ENCODE measurements at regions not wholly inside any gene's neighbourhood (a gene's known extent, or its start where the extent isn't known, plus 50 kb on each side); places are given as distances from the start of the nearest gene placed in this dataset.

- TF ChIP-seq, protein P1, sequence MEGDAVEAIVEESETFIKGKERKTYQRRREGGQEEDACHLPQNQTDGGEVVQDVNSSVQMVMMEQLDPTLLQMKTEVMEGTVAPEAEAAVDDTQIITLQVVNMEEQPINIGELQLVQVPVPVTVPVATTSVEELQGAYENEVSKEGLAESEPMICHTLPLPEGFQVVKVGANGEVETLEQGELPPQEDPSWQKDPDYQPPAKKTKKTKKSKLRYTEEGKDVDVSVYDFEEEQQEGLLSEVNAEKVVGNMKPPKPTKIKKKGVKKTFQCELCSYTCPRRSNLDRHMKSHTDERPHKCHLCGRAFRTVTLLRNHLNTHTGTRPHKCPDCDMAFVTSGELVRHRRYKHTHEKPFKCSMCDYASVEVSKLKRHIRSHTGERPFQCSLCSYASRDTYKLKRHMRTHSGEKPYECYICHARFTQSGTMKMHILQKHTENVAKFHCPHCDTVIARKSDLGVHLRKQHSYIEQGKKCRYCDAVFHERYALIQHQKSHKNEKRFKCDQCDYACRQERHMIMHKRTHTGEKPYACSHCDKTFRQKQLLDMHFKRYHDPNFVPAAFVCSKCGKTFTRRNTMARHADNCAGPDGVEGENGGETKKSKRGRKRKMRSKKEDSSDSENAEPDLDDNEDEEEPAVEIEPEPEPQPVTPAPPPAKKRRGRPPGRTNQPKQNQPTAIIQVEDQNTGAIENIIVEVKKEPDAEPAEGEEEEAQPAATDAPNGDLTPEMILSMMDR (conservative IDR thresholded peaks at IDR 0.05; ENCODE audit: low read depth, low read length) = no peak
Measured at GRCh38 chr2:59779571-59779970, 773.9 kb downstream of the BCL11A start.

GRCh38 chr2:59777120-59777519, 776.3 kb downstream of the BCL11A start:
- TF ChIP-seq, protein P1 (conservative IDR thresholded peaks at IDR 0.05; ENCODE audit: low read depth, low read length) = no peak
- no peak for DNase-seq (ENCODE audit: low read depth)
- H3K4me3 ChIP-seq (ENCODE audit: low read length) = no peak overlapping the region

More at GRCh38 chr2:59779571-59779970, 773.9 kb downstream of the BCL11A start:
- no peak overlapping the region for H3K4me3 ChIP-seq (ENCODE audit: low read length)
- DNase-seq (ENCODE audit: low read depth) = no peak

DNA sequence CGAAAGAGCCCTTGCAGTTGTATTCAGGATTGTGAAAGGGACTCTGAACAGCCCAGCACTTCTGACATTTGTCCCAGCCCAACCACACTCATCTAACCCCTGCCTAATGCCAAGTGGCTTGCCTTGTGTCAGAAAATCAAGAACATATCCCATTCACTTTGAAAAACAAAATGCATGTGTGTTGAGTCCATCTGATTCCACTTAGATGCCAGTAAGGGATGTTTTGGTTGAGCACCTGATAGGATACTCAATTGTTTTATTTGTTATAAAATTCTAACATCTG, 776.8 kb downstream of the BCL11A start:
- TF ChIP-seq, protein P1 (conservative IDR thresholded peaks at IDR 0.05; ENCODE audit: low read depth, low read length) = no peak
- no peak for DNase-seq (ENCODE audit: low read depth)

DNA sequence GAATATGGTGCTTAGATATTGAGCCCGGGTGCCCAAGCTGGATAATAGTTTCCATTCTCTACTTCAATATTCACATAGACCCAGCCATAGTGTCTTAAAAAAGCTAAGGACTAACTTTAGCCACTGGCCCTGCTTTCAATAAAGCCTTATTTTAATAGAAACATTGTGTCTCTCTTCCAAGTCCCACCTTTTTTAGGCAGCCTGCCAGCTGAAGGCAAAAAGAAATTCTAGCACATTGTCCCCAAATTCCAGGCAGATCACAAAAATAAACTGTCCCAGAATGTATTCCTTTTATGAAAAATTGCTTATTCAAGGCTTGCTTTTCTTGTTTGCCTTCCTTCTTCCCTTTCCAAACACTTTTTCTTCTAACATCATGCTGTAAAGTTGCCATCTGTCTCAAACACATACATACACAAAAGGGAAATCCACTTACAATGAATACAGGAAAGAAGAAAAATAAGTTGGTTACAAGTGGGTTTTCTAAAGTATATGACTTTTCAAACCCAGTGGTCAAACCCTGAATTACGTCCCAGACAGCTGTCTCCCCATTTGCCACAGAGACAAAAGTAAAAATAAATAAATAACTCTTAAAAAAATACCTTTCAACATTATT, 778.5 kb downstream of the BCL11A start:
- TF ChIP-seq, protein P1 (conservative IDR thresholded peaks at IDR 0.05; ENCODE audit: low read depth, low read length) = no peak
- DNase-seq (ENCODE audit: low read depth) = no peak
- no peak overlapping the region for H3K4me3 ChIP-seq (ENCODE audit: low read length)

More for the DNA sequence above, 776.8 kb downstream of the BCL11A start:
- no peak overlapping the region for H3K4me3 ChIP-seq (ENCODE audit: low read length)

GRCh38 chr2:59770651-59771050, 782.8 kb downstream of the BCL11A start:
- no peak for DNase-seq (ENCODE audit: low read depth)
- no peak overlapping the region for H3K4me3 ChIP-seq (ENCODE audit: low read length)
- TF ChIP-seq, protein P1 (conservative IDR thresholded peaks at IDR 0.05; ENCODE audit: low read depth, low read length) = no peak

DNA sequence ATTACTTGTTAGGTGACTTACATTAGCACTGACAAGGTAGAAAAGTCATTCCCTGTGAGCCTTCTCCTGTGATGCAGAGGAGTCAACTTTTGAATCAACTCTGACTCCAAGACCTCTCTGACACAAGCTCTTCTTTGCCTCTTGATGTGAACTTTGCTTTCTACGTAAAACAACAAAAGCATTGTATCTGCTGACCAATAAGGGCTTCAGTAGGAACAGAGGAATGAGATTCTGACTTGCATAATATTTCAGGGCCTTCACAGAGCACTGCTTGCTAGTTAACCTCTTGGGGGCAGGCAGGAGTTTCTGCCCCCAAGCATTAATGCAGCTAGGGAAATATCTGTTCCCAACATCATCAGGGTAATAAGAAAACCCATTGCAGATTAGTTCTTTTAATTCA, 791.5 kb downstream of the BCL11A start:
- TF ChIP-seq, protein P1 (conservative IDR thresholded peaks at IDR 0.05; ENCODE audit: low read depth, low read length) = no peak
- no peak for DNase-seq (ENCODE audit: low read depth)
- H3K4me3 ChIP-seq (ENCODE audit: low read length) = no peak overlapping the region

GRCh38 chr2:59756150-59756549, 797.3 kb downstream of the BCL11A start:
- no peak overlapping the region for H3K4me3 ChIP-seq (ENCODE audit: low read length)
- TF ChIP-seq, protein P1 (conservative IDR thresholded peaks at IDR 0.05; ENCODE audit: low read depth, low read length) = no peak
- DNase-seq (ENCODE audit: low read depth) = no peak

Measured in retinal pigment epithelial cell (primary cell).